ENCODE measurements at regions not wholly inside any gene's neighbourhood (a gene's known extent, or its start where the extent isn't known, plus 50 kb on each side); places are given as distances from the start of the nearest gene placed in this dataset.

- TF ChIP-seq, protein P1, sequence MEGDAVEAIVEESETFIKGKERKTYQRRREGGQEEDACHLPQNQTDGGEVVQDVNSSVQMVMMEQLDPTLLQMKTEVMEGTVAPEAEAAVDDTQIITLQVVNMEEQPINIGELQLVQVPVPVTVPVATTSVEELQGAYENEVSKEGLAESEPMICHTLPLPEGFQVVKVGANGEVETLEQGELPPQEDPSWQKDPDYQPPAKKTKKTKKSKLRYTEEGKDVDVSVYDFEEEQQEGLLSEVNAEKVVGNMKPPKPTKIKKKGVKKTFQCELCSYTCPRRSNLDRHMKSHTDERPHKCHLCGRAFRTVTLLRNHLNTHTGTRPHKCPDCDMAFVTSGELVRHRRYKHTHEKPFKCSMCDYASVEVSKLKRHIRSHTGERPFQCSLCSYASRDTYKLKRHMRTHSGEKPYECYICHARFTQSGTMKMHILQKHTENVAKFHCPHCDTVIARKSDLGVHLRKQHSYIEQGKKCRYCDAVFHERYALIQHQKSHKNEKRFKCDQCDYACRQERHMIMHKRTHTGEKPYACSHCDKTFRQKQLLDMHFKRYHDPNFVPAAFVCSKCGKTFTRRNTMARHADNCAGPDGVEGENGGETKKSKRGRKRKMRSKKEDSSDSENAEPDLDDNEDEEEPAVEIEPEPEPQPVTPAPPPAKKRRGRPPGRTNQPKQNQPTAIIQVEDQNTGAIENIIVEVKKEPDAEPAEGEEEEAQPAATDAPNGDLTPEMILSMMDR (IDR thresholded peaks at IDR 0.05), result no peak
- no peak for TF ChIP-seq EP300 (IDR thresholded peaks at IDR 0.05)
- TF ChIP-seq POLR2A (IDR thresholded peaks at IDR 0.05), result no peak
Observed at GRCh38 chr16:85180827-85181738, 68.8 kb upstream of the CIBAR2 start.
